H1 (cell line): ENCODE measurements at regions not wholly inside any gene's neighbourhood (a gene's known extent, or its start where the extent isn't known, plus 50 kb on each side); places are given as distances from the start of the nearest gene placed in this dataset.

Experiments
- ASH2L ChIP-seq: fragments of 200-600, 300-600 bp; sonication (generic); IDR thresholded peaks from one replicate; pipeline ENCODE4 v1.7.1; 2017; ENCODE audit warnings: low read length
- CHD2 ChIP-seq: IDR thresholded peaks from 2 replicates; pipeline ENCODE4 v1.6.1; 2012; ENCODE audit warnings: low read length, improper control_type of control experiment
- EGR1 ChIP-seq: IDR thresholded peaks from 2 replicates; pipeline ENCODE4 v1.6.1; 2011; ENCODE audit warnings: low read depth, low read length, borderline replicate concordance
- EP300 ChIP-seq, 2 experiments: IDR thresholded peaks; 1 replicate in 1 of 2; 2 replicates in 1 of 2; pipeline ENCODE4 v1.6.1; 2011 to 2012; ENCODE audit warnings: low read depth in 2 of 2, low read length in 2 of 2, mild to moderate bottlenecking in 2 of 2, borderline replicate concordance in 1 of 2, inconsistent platforms in 1 of 2, moderate library complexity in 1 of 2
- HDAC2 ChIP-seq, 2 experiments: fragments of 300-600 bp in 1 of 2; sonication (generic) in 1 of 2; IDR thresholded peaks; 2 replicates each; pipeline ENCODE4 v1.6.1; 2011 to 2012; ENCODE audit warnings: low read depth in 2 of 2, low read length in 2 of 2, mild to moderate bottlenecking in 2 of 2, moderate library complexity in 2 of 2, borderline replicate concordance in 1 of 2, inconsistent platforms in 1 of 2
- JUN ChIP-seq: IDR thresholded peaks from 2 replicates; pipeline ENCODE4 v1.6.1; 2011; ENCODE audit warnings: low read depth, mild to moderate bottlenecking, improper control_type of control experiment, low read length
- JUND ChIP-seq: IDR thresholded peaks from 2 replicates; pipeline ENCODE4 v1.6.1; 2011; ENCODE audit warnings: mild to moderate bottlenecking, improper control_type of control experiment, low read length
- MAX ChIP-seq: IDR thresholded peaks from 2 replicates; pipeline ENCODE4 v1.6.1; 2012; ENCODE audit warnings: inconsistent platforms
- POLR2AphosphoS5 ChIP-seq: IDR thresholded peaks from 2 replicates; pipeline ENCODE4 v1.6.1; 2011; ENCODE audit warnings: low read depth, low read length
- RFX5 ChIP-seq: IDR thresholded peaks from 2 replicates; pipeline ENCODE4 v1.6.1; 2011; ENCODE audit warnings: low read depth, low read length, improper control_type of control experiment, borderline replicate concordance
- RXRA ChIP-seq: IDR thresholded peaks from 2 replicates; pipeline ENCODE4 v1.6.1; 2011; ENCODE audit warnings: low read depth, mild to moderate bottlenecking, low read length, moderate library complexity; ENCODE audit not compliant: insufficient read depth
- SIN3A ChIP-seq, 2 experiments: IDR thresholded peaks in 1 of 2; conservative IDR thresholded peaks in 1 of 2; 2 replicates each; pipeline ENCODE4 v1.6.1; 2011 to 2012; ENCODE audit warnings: low read length in 2 of 2, improper control_type of control experiment in 1 of 2, low read depth in 1 of 2, mild to moderate bottlenecking in 1 of 2
- TAF1 ChIP-seq: IDR thresholded peaks from 2 replicates; pipeline ENCODE4 v1.6.1; 2011; ENCODE audit warnings: mild to moderate bottlenecking, low read depth, low read length
- TF ChIP-seq, protein P1 (sequence below), 3 experiments: IDR thresholded peaks; 1 replicate in 2 of 3; 2 replicates in 1 of 3; pipeline versions ENCODE4 v1.5.1 to v1.6.1; 2011; ENCODE audit warnings: low read length in 3 of 3, mild to moderate bottlenecking in 3 of 3, inconsistent platforms in 2 of 3, low read depth in 1 of 3, moderate library complexity in 1 of 3; ENCODE audit not compliant: insufficient read depth in 1 of 3; ENCODE audit errors: control extremely low read depth in 1 of 3

DNA sequence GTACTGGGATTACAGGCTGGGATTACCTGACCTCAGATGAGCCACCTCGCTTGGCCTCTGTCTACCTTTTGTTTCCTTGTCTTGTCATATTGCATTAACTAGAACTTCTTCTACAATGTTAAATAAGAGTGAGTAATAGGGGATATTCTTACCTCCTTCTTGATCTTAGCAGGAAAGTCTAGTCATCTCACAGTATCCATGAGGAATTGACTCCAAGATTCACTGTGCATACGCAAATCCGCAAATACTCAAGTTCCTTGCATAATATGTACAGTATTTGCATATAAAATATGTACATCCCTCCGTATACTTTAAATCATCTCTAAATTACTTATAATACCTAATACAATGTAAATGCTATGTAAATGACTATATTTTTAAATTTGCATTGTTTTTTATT is 78.3 kb downstream of the POLR1D start:
- TF ChIP-seq TAF1: no peak
- TF ChIP-seq, protein P1, sequence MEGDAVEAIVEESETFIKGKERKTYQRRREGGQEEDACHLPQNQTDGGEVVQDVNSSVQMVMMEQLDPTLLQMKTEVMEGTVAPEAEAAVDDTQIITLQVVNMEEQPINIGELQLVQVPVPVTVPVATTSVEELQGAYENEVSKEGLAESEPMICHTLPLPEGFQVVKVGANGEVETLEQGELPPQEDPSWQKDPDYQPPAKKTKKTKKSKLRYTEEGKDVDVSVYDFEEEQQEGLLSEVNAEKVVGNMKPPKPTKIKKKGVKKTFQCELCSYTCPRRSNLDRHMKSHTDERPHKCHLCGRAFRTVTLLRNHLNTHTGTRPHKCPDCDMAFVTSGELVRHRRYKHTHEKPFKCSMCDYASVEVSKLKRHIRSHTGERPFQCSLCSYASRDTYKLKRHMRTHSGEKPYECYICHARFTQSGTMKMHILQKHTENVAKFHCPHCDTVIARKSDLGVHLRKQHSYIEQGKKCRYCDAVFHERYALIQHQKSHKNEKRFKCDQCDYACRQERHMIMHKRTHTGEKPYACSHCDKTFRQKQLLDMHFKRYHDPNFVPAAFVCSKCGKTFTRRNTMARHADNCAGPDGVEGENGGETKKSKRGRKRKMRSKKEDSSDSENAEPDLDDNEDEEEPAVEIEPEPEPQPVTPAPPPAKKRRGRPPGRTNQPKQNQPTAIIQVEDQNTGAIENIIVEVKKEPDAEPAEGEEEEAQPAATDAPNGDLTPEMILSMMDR (IDR thresholded peaks at IDR 0.05; ENCODE audit: control extremely low read depth in 1 of 3, insufficient read depth in 1 of 3, low read depth in 1 of 3, low read length in 3 of 3): no peak
- no peak for TF ChIP-seq EGR1
- no peak for TF ChIP-seq RXRA
- TF ChIP-seq HDAC2 (IDR thresholded peaks at IDR 0.05; ENCODE audit: borderline replicate concordance in 1 of 2, low read depth in 2 of 2, low read length in 2 of 2): no peak
- no peak for TF ChIP-seq JUND
- TF ChIP-seq EP300 (IDR thresholded peaks at IDR 0.05; ENCODE audit: borderline replicate concordance in 1 of 2, low read depth in 2 of 2, low read length in 2 of 2): no peak
- no peak for TF ChIP-seq RFX5
- no peak for TF ChIP-seq MAX
- TF ChIP-seq POLR2AphosphoS5: no peak
- TF ChIP-seq CHD2: no peak
- TF ChIP-seq SIN3A (conservative IDR thresholded peaks at IDR 0.05 in 1 of 2, IDR thresholded peaks at IDR 0.05 in 1 of 2; ENCODE audit: low read depth in 1 of 2, low read length in 2 of 2): no peak
- TF ChIP-seq JUN: no peak
- TF ChIP-seq ASH2L: no peak
